Liver (tissue), 8 donors: ENCODE measurements at regions not wholly inside any gene's neighbourhood (a gene's known extent, or its start where the extent isn't known, plus 50 kb on each side); places are given as distances from the start of the nearest gene placed in this dataset.
A peak's percentile ranks its signal among the peaks of the same experiment; 100 is the strongest.

Experiments used
- DNase-seq: peaks from one replicate; pipeline ENCODE4 v3.0.0-alpha.2; 2017; ENCODE audit warnings: low spot score
- H3K27ac ChIP-seq, 2 donors: one replicate each; pipeline ENCODE4 v1.7.0; 2013; ENCODE audit warnings: inconsistent platforms in 2 of 2, low read length in 2 of 2, control low read depth in 1 of 2, low read depth in 1 of 2, mild to moderate bottlenecking in 1 of 2
- H3K27me3 ChIP-seq, 4 donors: one replicate each; pipeline versions ENCODE4 v1.6.1 to v1.7.0; 2013; ENCODE audit warnings: low read length in 3 of 4, inconsistent platforms in 1 of 4, mild to moderate bottlenecking in 1 of 4, moderate library complexity in 1 of 4; ENCODE audit not compliant: control insufficient read depth in 4 of 4, insufficient read depth in 4 of 4
- H3K36me3 ChIP-seq, 4 donors: one replicate each; pipeline versions ENCODE4 v1.6.1 to v1.7.0; 2013; ENCODE audit warnings: low read length in 3 of 4, mild to moderate bottlenecking in 3 of 4, low read depth in 1 of 4, moderate library complexity in 1 of 4; ENCODE audit not compliant: control insufficient read depth in 4 of 4, insufficient read depth in 3 of 4
- H3K4me1 ChIP-seq, 4 donors: one replicate each; pipeline versions ENCODE4 v1.6.1 to v1.7.0; 2013; ENCODE audit warnings: low read length in 3 of 4, mild to moderate bottlenecking in 3 of 4, moderate library complexity in 1 of 4; ENCODE audit not compliant: control insufficient read depth in 4 of 4, insufficient read depth in 4 of 4
- H3K4me3 ChIP-seq, 3 donors: one replicate each; pipeline versions ENCODE4 v1.6.1 to v1.7.0; 2013; ENCODE audit warnings: low read length in 3 of 3, control low read depth in 1 of 3, low read depth in 1 of 3, mild to moderate bottlenecking in 1 of 3
- H3K9ac ChIP-seq, 2 donors: one replicate each; pipeline ENCODE4 v1.7.0; 2013; ENCODE audit warnings: low read length in 2 of 2, mild to moderate bottlenecking in 2 of 2, moderate library complexity in 2 of 2, control low read depth in 1 of 2, low read depth in 1 of 2
- H3K9me3 ChIP-seq, 4 donors: one replicate each; pipeline versions ENCODE4 v1.6.1 to v1.7.0; 2013; ENCODE audit warnings: low read length in 3 of 4; ENCODE audit not compliant: control insufficient read depth in 4 of 4
- ATF3 ChIP-seq: IDR thresholded peaks from 2 replicates; pipeline ENCODE4 v1.6.1; 2016; ENCODE audit warnings: antibody characterized with exemption
- CTCF ChIP-seq: fragments of 150-350 bp; IDR thresholded peaks from 2 replicates; pipeline ENCODE4 v1.5.1; 2017; ENCODE audit warnings: improper control_type of control experiment, low read depth, low read length; ENCODE audit not compliant: missing input control
- EGR1 ChIP-seq, 2 donors: IDR thresholded peaks; 2 replicates each; pipeline ENCODE4 v1.6.1; 2016 to 2018; ENCODE audit warnings: antibody characterized with exemption in 2 of 2, low read depth in 2 of 2
- FOXA1 ChIP-seq: IDR thresholded peaks from 2 replicates; pipeline ENCODE4 v1.6.1; 2016; ENCODE audit warnings: antibody characterized with exemption
- FOXA2 ChIP-seq: IDR thresholded peaks from 2 replicates; pipeline ENCODE4 v1.6.1; 2016; ENCODE audit warnings: antibody characterized with exemption
- GABPA ChIP-seq, 2 donors: IDR thresholded peaks in 1 of 2; conservative IDR thresholded peaks in 1 of 2; 2 replicates each; pipeline ENCODE4 v1.6.1; 2016; ENCODE audit warnings: antibody characterized with exemption in 2 of 2, mild to moderate bottlenecking in 1 of 2, moderate library complexity in 1 of 2
- HNF4A ChIP-seq, 2 donors: conservative IDR thresholded peaks; 2 replicates each; pipeline ENCODE4 v1.6.1; 2016; ENCODE audit warnings: antibody characterized with exemption in 2 of 2, mild to moderate bottlenecking in 2 of 2
- HNF4G ChIP-seq: IDR thresholded peaks from 2 replicates; pipeline ENCODE4 v1.6.1; 2016; ENCODE audit warnings: antibody characterized with exemption
- JUND ChIP-seq, 2 donors: IDR thresholded peaks; 2 replicates each; pipeline ENCODE4 v1.6.1; 2016; ENCODE audit warnings: antibody characterized with exemption in 2 of 2
- MAX ChIP-seq: IDR thresholded peaks from 2 replicates; pipeline ENCODE4 v1.6.1; 2016; ENCODE audit warnings: antibody characterized with exemption
- NR2F2 ChIP-seq: IDR thresholded peaks from 2 replicates; pipeline ENCODE4 v1.6.1; 2016; ENCODE audit warnings: antibody characterized with exemption
- RAD21 ChIP-seq, 2 donors: IDR thresholded peaks; 2 replicates each; pipeline ENCODE4 v1.6.1; 2016; ENCODE audit warnings: antibody characterized with exemption in 2 of 2, mild to moderate bottlenecking in 2 of 2
- REST ChIP-seq: IDR thresholded peaks from 2 replicates; pipeline ENCODE4 v1.6.1; 2016; ENCODE audit warnings: antibody characterized with exemption, mild to moderate bottlenecking
- RXRA ChIP-seq, 2 donors: IDR thresholded peaks; 2 replicates each; pipeline ENCODE4 v1.6.1; 2017 to 2018; ENCODE audit warnings: antibody characterized with exemption in 2 of 2, mild to moderate bottlenecking in 1 of 2
- SP1 ChIP-seq: IDR thresholded peaks from 2 replicates; pipeline ENCODE4 v1.6.1; 2018; ENCODE audit warnings: antibody characterized with exemption, mild to moderate bottlenecking
- TAF1 ChIP-seq: conservative IDR thresholded peaks from 2 replicates; pipeline ENCODE4 v1.6.1; 2016; ENCODE audit warnings: antibody characterized with exemption, mild to moderate bottlenecking
- YY1 ChIP-seq: IDR thresholded peaks from 2 replicates; pipeline ENCODE4 v1.6.1; 2016; ENCODE audit warnings: antibody characterized with exemption, mild to moderate bottlenecking
- ZBTB33 ChIP-seq: IDR thresholded peaks from 2 replicates; pipeline ENCODE4 v1.6.1; 2016; ENCODE audit warnings: antibody characterized with exemption
- WGBS: extraction: QIAGEN DNeasy Blood & Tissue Kit; methylation state at CpG from one replicate; pipeline ENCODE4 v1.1.7; 2013; 5-methylcytosine and 5-hydroxymethylcytosine counted together
- donor health status: healthy.
- donor health status: healthy.
- donor health status: healthy.
- donor health status: healthy.
- donor health status: healthy.

- no peaks in the 10 kb centered on the region for H3K27me3 ChIP-seq
- WGBS, result 93% methylated on average over 6 of the region's 6 CpGs
- no peak overlapping the region for H3K4me3 ChIP-seq
- no peak overlapping the region for H3K27ac ChIP-seq
- no peaks in the 10 kb centered on the region for H3K9me3 ChIP-seq
- no peak overlapping the region for H3K9ac ChIP-seq
- no peak for DNase-seq
- H3K36me3 ChIP-seq, result no peaks in the 10 kb centered on the region
- peaks cover 9 to 44% (median 11%) of the 10 kb centered on the region in 4 donors for H3K4me1 ChIP-seq
- TF ChIP-seq JUND (IDR thresholded peaks at IDR 0.05), result no peak
- no peak for TF ChIP-seq FOXA1
- TF ChIP-seq ZBTB33, result no peak
- TF ChIP-seq MAX, result no peak
- TF ChIP-seq RXRA (IDR thresholded peaks at IDR 0.05), result no peak
- no peak for TF ChIP-seq SP1
- TF ChIP-seq RAD21 (IDR thresholded peaks at IDR 0.05), result no peak
- no peak for TF ChIP-seq HNF4G
- no peak for TF ChIP-seq REST
- no peak for TF ChIP-seq GABPA (IDR thresholded peaks at IDR 0.05 in 1 of 2, conservative IDR thresholded peaks at IDR 0.05 in 1 of 2)
- TF ChIP-seq FOXA2, result no peak
These were observed 384.5 kb downstream of the IRS2 start for GRCh38 chr13:109401891-109402290.

GRCh38 chr13:109401307-109401706, 385.1 kb downstream of the IRS2 start:
- Histone ChIP-seq H3K27me3 (no peaks in the 10 kb centered on the region), H3K4me1 (peaks cover 9 to 41% (median 12%) of the 10 kb centered on the region in 4 donors), H3K9me3 (no peaks in the 10 kb centered on the region), H3K4me3 (no peak overlapping the region), H3K36me3 (no peaks in the 10 kb centered on the region), H3K9ac (peak overlapping the region in 1 of 2 donors; percentile 32), H3K27ac (peak overlapping the region; percentile 45 to 63)
- no peak for TF ChIP-seq HNF4A (conservative IDR thresholded peaks at IDR 0.05)
- no peak for TF ChIP-seq GABPA (IDR thresholded peaks at IDR 0.05 in 1 of 2, conservative IDR thresholded peaks at IDR 0.05 in 1 of 2)
- no peak for TF ChIP-seq CTCF
- TF ChIP-seq FOXA2, result no peak
- TF ChIP-seq JUND (IDR thresholded peaks at IDR 0.05), result no peak
- TF ChIP-seq MAX, result no peak
- no peak for TF ChIP-seq YY1
- TF ChIP-seq ATF3, result no peak
- TF ChIP-seq HNF4G, result no peak
- no peak for TF ChIP-seq EGR1 (IDR thresholded peaks at IDR 0.05; ENCODE audit: low read depth in 2 of 2)
- TF ChIP-seq NR2F2, result no peak
- no peak for TF ChIP-seq FOXA1
- TF ChIP-seq RAD21 (IDR thresholded peaks at IDR 0.05), result no peak
- TF ChIP-seq ZBTB33, result no peak
- TF ChIP-seq TAF1, result no peak
- 90% methylated on average over 9 of the region's 9 CpGs for WGBS
- DNase-seq, result no peak
